Inflammatory macrophage treated with lipopolysaccharide for 4 hours (primary cell): ENCODE measurements at regions not wholly inside any gene's neighbourhood (a gene's known extent, or its start where the extent isn't known, plus 50 kb on each side); places are given as distances from the start of the nearest gene placed in this dataset.

Experiments
- DNase-seq: peaks from one replicate; pipeline ENCODE4 v3.0.0-alpha.2; 2020

DNA sequence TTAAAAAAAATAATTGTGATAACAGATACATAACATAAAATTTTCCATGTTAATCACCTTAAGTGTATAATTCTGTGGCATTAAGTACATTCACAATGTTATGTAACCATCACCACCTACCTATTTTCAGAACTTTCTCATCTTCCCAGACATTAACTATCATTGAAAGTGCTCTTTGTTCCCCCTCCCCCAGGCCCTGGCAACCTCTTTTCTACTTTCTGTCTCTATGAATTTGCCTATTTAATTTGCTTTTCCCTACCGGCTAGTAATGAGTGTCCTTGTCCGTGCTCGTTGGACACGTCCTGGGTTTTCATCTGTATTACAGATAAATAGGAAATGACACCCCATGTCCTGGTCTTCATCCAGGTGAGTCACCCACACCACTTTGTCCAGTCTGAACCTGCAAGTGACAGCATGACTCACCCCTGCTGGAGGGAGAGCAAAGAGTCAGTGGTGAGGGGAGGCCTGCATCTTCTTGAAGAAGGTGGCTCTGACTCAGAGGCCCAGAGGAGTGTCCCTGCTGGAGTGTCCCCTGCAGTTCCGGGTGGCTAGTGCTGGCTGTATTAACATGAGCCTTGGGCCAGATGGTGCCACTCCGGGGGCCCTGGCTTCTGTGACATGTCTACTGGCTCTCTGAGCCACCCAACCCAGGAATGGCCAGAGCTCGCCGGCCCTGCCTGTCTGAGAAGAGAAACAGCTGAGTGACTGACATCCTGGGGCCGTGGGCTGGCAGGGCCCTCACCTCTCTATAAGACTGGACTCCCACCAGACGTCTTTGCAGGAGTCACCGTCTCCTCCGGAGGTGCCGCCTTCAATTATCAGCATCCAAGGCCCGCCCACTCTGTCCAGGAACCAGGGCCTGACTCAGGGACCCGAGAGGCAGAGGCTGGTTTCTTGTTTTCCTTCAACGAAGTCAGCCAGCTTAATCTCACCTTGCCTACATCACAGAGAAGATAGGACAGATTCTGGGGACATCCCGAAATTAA, 503.2 kb upstream of the MKI67 start:
- no peak for DNase-seq

DNA sequence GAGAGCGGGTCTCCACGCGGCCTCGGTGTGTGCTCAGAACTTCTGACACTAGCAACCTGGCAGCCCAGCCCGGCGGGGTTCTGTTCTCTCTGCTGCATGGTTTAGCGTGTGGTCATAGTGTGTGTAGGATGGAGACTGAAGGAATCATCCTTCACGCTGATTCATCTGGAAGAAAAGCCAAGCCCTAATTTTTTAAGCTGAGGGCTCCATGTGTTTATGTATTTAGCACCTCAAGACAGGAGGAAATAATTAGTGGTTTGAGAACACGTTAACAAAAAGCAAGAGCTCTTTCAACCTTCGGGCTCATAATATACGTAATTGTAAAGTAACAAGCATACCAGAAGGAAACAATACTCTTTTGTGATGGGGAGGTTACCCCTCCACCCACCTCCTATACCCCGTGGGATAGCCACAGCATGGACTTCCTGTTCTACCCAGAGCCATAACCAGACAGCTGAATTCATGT, 504.6 kb upstream of the MKI67 start:
- DNase-seq = no peak

DNA sequence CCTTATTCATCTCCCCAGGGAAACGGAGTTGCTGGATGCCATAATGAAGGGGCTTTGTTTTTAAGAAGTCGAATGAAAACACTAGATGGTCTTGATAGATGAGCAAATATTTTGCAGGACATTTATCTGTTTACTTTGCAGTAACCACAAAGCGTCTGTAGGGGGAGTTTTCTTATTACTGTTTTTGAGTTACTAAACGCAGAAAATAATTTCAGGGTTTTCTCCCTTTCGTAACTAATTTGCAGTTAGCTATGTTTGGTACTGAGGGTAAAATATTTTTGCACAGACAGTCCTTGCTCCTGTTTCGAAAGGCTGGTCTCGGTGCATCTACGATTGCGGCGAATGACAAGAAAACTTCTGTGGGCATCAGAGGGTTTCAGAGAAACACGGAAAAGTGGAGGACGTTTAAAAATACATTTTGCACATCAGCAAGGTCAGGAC, 505.6 kb upstream of the MKI67 start:
- DNase-seq = peak; percentile 17

DNA sequence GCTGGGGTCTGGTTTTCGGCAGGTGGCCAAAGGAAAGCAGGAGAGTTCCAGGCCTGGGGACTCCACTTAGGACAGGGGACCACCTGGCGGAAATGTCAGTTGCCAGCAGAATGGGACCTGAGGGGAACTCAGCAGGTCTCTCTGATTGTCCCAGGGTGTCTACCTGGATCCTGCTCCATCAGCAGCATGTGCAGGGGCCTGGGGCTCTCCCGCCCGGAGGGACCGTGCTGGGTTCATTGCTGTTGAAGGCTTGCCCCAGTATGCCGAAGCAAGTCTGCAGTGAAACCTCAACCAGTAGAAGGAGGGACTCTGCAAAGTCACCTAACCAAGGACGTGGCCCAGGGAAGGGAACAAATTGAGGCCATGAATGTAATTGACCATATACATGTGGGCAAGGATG, 506.5 kb upstream of the MKI67 start:
- no peak for DNase-seq

DNA sequence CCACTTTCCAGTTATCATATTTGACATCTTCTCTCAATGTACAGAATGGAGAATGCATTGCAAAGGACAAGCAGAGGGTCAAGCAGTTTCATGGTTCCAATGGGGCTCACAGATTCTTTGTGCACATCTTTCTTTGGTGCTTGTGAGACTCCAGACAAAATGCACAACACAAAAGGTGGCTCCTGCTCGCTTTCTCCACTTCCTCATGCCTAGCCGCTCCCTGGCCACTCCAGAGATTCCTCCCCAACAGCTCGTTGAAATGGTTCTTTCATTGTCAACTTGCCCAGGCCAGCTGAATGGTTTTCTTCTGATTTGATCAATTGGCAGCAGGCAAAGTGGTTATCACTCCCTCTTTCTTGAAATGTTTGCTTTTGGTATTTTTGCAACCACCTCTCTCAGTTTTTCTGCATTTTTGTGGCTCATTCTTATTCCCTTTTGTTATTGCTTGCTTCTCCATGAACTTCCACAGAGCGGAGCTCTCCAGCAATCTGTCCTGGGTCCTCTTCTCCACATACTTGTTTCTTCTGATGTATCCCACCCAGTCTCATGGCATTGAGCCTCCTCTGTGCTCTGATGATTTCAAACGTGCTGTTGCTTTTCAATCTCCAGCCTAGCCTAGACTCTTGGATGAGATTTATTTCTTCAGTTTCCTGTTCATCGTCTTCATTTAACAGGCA, 507.8 kb upstream of the MKI67 start:
- no peak for DNase-seq

DNA sequence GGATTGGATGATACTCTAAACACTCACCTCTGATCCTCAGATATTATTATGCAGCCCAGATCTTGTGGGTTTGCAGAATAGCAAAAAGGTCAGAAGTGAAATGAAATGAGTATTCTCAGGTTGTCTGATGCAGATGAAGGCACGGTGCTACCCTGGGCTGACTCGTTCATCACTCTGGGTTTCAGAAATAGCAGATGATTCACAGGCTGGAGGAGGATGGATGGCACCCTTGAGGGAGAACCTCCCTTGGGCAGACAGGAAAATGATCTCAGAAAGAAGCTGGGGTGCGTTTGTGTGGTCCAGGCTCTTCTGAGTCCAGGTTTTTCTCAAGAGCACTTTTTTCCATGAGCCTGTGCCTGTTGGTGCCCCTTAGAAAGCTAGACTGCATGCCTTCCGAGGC, 515.8 kb upstream of the MKI67 start:
- DNase-seq = no peak

DNA sequence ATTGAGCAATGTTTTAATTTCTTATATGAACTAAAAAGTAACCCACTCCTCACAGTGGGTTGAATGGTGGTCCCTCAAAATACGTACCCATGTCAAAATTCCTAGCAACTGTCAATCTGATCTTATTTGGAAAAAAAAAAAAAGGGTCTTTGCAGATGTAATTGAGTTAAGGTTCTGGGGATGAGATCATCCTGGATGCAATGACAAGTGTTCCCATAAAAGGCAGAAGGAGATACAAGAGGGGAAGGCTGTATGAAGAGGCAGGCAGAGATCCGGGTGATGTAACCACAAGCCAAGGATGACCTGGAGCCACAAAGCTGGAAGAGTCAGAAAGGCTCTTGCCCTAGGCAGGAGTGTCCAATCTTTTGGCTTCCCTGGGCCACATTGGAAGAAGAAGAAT, 516.3 kb upstream of the MKI67 start:
- DNase-seq = no peak

DNA sequence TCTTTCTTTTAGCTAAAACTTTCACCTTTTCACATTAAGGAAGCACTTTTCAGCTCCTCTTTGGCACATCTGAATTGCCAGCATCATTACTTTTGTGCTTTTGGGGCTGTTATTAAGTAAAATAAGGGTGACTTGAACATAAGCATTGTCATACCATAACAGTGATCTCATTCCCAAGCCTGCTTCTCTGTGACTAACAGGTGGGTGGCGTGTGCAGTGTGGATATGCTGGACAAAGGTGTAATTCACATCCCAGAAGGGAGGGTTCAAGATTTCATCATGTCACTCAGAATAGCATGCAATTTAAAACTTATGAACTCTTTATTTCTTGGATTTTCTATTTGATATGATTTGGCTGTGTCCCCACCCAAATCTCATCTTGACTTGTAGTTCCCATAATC, 517.4 kb upstream of the MKI67 start:
- no peak for DNase-seq

DNA sequence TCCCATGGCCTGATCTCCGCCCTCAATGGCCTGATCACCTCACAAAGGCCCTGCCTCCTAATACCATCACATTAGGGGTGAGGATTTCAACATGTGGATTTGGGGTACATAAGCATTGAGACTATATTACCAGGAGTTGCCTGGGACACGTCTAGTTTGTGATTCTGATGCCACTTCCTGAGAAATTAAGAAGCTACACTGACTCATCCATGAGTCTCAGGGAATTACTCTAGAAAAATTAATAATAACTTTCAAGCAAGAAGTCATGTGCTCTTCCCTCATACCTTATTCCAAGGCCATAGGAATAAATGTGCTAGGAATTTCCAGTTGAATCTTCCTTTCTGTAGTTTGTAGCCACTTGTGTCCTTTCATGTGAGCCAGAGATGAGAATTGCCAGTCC, 519.3 kb upstream of the MKI67 start:
- DNase-seq = no peak

DNA sequence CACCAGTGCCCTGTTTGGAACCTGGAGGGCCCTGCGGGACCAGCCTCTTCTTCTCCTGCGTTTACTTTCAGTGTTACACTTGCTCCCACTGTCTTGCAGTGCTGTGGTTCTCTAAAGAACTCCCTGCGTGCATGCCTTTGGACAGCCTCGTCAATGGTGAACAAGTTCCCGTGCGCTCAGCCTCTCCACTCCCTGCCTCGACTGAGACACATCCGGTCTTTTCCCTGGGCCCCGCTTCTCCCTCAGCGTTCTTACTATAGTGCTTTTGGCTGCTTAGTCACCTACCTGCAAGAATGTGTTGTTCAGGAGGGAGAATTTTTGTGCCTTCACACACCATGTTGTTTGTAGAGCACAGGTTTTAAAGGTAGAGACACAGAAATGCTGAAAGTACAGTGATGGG, 520.7 kb upstream of the MKI67 start:
- DNase-seq = no peak

DNA sequence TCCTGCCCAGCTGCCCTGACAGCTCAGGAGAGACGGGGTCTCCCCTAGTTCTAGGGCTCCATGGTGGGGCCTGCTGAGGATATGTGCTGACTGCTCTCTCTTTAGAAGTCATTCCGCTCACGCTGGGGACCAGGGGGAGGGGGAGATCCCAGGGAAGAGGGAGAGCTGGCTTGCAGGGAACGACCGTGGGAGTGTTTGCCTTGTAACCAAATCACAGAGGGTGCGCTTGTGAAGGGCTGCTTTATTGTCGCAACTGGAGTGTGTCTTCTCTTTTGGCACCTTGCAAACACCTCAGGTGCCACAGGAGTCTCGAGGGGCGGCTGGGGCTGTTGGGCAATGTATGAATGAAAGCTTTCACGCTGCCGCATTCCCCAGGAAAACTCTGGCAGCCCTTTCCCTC, 531.3 kb upstream of the MKI67 start:
- no peak for DNase-seq

DNA sequence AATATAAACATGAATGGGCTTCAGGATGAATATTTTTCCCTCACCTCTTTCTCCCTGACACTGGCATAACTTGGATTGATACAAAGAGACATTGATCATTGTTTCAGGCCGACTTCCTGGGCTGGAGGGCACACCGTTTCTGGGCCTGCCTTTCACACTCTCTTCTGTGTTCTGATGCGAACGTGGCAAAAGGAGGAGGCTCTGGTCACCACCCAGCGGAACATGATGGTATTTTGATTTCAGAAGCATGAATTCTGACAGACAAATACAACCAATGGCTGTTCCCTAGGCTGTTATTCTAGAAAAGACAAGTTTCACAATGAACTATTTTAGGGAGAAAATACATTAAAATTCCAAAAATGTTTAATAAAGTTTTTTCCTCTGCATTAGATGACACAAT, 534.5 kb upstream of the MKI67 start:
- no peak for DNase-seq

DNA sequence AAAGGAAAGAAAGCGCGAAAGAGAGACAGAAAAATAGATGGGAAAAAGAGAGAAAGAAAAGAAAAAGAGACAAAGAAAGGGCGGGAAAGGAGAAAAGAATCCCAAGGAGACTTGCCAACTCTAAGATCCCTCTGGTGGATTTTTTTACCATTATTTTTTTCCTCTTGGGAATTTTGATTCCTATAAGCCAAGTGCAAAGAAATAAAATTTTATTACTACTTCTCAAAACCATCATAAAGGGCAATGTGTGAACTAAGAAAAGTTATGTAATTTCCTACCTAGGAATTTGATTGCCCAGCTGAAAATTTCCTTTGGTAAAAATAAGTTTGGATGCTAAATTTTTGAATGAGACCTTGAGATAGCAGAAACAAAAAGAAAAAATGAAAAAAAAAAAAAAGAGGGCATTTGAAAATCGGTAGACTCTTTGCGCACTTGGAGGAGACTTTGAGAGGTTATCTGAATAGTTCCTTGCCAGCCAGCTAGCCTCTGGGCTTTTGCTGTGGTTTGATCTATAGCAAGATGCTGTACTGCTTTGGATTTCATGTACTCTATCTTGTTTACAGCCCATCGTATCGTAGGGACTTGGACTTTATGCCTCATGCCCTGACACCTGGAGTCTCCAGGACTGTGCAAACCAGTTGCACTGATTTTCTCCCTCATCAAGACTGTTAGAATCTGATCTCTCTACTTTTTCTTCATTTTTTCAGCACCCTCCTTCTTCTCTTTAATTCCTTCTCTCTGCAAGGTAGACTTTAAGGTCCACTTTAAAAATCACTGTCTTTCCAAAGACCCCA, 535.4 kb upstream of the MKI67 start:
- DNase-seq = no peak

DNA sequence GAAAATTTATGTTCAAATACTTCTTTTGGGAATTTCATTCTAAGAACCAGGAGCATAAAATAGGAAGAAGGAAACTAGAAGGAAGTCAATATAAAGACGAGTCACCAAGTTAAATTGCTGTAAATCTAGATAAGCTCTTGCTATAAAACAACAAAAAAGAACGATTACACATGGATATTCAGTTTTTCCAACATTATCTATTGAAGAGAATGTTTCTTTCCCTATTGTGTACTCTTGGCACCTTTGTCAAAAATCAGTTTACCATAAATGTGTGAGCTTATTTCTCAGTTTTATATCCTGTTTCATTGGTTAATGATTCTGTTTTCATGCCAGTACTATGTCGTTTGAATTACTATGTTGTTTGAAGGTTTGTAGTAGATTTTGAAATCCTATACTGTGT, 536.3 kb upstream of the MKI67 start:
- DNase-seq = no peak

DNA sequence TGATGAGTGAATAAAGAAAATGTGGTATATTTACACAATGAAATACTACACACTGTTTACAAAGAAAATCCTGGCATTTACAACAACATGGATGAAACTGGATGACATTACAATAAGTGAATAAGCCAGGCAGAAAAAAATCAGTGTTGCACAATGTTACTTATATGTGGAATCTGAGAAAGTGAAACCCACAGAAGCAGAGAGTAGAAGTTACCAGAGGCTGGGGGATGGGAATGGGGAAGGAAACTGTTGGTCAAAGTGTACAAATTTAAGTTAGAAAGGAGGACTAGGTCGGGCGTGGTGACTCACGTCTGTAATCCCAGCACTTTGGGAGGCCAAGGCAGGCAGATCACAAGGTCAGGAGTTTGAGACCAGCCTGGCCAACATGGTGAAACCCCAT, 538.5 kb upstream of the MKI67 start:
- peak; percentile 53 for DNase-seq

DNA sequence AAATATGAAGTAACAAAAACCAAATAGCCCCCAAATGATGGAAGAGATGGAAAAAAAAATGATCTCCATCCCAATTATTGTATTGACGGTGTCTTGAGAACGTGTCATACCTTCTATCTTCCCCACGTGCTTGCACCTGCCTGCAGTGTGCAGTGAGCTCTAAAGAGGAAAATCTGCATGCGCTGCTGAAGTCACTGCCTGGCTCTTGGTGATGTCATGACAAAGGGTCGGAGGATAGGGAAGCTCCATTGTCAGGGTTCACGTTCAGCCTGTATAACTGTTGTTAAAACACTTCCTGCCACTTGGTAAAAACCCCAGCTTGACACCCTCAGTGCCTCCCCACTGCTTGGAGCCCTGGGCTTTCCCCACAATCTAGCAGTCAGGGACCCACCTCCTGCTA, 549.2 kb upstream of the MKI67 start:
- DNase-seq = no peak

DNA sequence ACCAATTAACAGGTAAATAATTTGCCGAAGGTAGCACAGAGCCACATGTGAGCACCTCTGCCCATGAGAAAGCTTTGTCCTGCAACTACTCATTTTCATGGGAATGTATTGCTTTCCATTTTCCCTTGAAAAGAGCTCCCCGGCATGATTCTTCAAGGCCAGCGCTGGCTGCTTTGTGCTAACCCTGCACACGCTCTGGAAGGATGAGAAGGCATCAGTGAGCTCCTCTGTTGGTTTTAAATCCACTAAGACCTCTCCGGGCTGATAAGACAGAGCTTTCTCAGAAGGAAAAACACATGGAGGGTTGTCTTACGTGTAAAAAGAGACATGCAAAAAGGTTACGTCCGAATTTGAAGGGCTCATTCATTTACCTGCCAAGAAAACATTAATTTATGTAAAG, 553.9 kb upstream of the MKI67 start:
- DNase-seq = no peak

DNA sequence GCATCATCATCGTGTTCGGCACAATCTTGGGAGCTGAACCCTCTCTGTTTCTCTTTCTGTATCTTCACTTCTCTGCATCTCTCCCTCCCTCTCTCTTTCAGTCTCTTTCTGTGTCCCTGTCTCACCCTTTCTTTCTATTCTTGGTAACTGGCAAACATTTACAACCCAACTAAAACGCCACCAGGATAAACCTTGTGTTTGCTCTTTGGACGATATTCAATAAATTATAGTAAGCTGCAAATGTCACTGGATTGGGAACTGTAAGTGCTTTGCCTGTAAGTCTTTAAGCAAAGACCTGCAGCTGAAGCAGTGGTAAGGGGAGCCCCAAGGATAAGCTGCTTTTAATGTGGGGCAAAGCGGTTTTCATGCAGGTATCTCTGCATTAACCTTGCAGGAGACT, 558.0 kb upstream of the MKI67 start:
- no peak for DNase-seq

DNA sequence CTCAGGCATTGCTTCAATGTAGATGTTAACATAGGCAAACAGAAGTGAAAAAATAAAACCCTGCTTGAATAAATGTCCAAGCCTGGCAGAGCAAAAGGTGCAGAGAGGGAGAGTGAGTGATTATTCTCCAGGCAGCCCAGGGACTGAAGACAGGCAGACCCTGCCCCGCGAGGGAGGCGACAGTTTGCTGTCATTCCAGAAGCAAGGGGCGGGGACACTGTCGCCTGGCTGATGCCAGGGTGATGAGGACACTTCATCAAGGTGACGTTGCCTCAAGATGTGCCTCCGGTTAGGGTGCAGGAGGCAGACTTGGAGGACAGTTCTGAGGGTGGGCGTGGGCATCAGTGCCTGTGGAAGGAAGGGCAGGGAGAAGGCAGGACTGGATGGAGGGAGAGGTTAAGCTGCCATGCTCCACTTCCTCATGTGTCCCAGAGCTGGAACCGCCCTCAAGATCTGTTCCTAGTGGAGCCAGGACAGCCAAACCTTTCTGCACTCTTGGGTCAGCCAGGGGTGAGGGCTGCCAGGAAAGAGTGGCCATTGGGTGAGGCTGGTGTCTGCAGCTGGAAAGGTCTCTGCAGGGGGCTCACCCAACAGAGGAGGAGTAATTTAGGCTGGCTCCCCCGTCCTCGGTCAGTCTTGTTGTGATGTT, 560.5 kb upstream of the MKI67 start:
- DNase-seq = no peak

DNA sequence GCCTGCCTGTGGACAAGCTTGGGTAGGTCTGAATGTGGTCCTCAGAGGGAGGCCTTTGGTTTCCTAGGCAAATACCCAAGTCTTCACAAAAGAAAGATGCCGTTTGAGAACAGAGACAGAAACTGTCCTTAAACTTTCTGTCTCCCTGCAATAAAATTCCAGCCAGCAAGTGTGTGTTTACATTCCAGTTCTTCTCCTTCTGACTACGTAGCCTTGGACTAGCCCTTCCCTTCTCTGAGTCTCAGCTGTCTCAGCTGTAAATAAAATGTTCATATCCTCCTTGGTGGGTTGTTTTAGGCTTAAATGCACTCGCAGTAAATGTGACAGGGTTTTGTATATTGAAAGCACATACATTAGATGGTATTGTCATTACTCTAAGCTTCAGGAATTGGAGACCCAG, 561.2 kb upstream of the MKI67 start:
- no peak for DNase-seq

DNA sequence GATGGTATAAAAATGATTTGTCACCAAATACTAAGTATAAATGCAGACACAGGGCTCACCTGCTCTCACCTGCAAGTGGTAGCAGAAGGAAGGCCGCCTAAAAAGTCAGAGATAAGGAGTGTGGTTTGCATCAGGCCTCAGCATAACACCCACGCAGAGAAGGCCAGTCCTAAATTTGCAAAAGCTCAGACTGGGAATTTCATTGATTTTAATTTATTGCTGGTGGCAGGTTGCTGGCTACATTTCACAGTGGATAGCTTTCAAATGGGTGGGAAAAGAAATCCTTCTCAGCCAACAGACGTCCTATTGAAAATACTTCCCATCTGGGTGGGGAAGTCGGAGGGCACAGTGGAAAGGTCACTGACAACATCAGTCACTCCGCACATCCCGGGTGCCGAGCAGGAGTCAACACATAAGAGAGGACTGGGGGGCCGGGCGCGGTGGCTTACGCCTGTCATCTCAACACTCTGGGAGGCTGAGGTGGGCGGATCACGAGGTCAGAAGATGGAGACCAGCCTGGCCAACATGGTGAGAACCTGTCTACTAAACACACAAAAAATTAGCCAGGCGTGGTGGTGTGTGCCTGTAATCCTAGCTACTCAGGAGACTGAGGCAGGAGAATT, 561.8 kb upstream of the MKI67 start:
- no peak for DNase-seq

DNA sequence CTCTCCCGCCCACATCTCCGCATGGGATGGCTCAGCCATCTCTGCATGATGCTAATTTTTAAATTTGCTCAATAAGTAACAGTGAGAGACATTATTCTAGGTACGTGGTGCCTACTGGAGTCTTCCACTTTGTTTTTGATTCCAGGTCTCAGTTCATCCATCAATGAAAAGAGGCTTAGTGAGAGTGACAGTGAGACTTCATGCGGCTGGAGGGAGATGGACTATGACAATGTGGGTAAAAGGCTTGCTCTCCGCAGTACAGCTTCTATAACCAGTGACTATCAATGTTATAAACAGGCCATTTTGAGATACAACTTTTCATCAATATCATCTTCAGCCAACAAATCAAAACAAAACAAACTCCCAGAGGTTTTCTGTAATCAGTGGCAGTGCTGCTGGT, 563.4 kb upstream of the MKI67 start:
- no peak for DNase-seq
